SK-N-SH treated with all-trans-retinoic acid at 6 μM for 48 hours (cell line): ENCODE measurements at regions not wholly inside any gene's neighbourhood (a gene's known extent, or its start where the extent isn't known, plus 50 kb on each side); places are given as distances from the start of the nearest gene placed in this dataset.

Experiments used
- ATAC-seq: fragments of 200-7000 bp; cut with Tn5 transposase; 3 replicates; pipeline ENCODE4 v1.9.1; 2020; ENCODE audit warnings: mild to moderate bottlenecking, moderate library complexity
- BACH2 ChIP-seq: fragments of 250-450 bp; sonication (Bioruptor Pico); IDR thresholded peaks from 2 replicates; pipeline ENCODE4 v1.9.0; 2021; ENCODE audit warnings: mild to moderate bottlenecking, borderline replicate concordance
- CSDC2 ChIP-seq: fragments of 250-450 bp; sonication (Bioruptor Pico); IDR thresholded peaks from 2 replicates; pipeline ENCODE4 v1.5.0; 2020; ENCODE audit warnings: mild to moderate bottlenecking, moderate library complexity
- ESRRG ChIP-seq: fragments of 250-450 bp; sonication (Bioruptor Pico); IDR thresholded peaks from 2 replicates; pipeline ENCODE4 v1.6.1; 2021; ENCODE audit warnings: mild to moderate bottlenecking
- GLIS3 ChIP-seq: fragments of 250-450 bp; sonication (Bioruptor Pico); IDR thresholded peaks from 2 replicates; pipeline ENCODE4 v1.5.0; 2020; ENCODE audit warnings: mild to moderate bottlenecking, moderate library complexity
- ISL1 ChIP-seq: fragments of 250-450 bp; sonication (Bioruptor Pico); IDR thresholded peaks from 2 replicates; pipeline ENCODE4 v2.1.2; 2022; ENCODE audit warnings: mild to moderate bottlenecking, moderate library complexity
- OSR1 ChIP-seq: fragments of 250-450 bp; sonication (Bioruptor Pico); IDR thresholded peaks from 2 replicates; pipeline ENCODE4 v1.8.0; 2022; ENCODE audit warnings: moderate library complexity, mild to moderate bottlenecking, inconsistent platforms
- PPARA ChIP-seq: fragments of 250-450 bp; sonication (Bioruptor Pico); IDR thresholded peaks from 2 replicates; pipeline ENCODE4 v1.5.0; 2020; ENCODE audit warnings: mild to moderate bottlenecking, borderline replicate concordance
- SNAI2 ChIP-seq: fragments of 250-450 bp; sonication (Bioruptor Pico); IDR thresholded peaks from 2 replicates; pipeline ENCODE4 v1.5.0; 2020; ENCODE audit warnings: mild to moderate bottlenecking, moderate library complexity
- TCF4 ChIP-seq: fragments of 250-450 bp; sonication (Bioruptor Pico); IDR thresholded peaks from 2 replicates; pipeline ENCODE4 v1.8.0; 2021; ENCODE audit warnings: mild to moderate bottlenecking, moderate library complexity, borderline replicate concordance
- ZC3H10 ChIP-seq: fragments of 250-450 bp; sonication (Bioruptor Pico); IDR thresholded peaks from 2 replicates; pipeline ENCODE4 v1.5.1; 2021; ENCODE audit warnings: mild to moderate bottlenecking, moderate library complexity
- ZFP3 ChIP-seq: fragments of 250-450 bp; sonication (Bioruptor Pico); IDR thresholded peaks from 2 replicates; pipeline ENCODE4 v1.5.0; 2020; ENCODE audit warnings: mild to moderate bottlenecking, moderate library complexity
- ZNF70 ChIP-seq: fragments of 450-650 bp; formaldehyde crosslinking; IDR thresholded peaks from 2 replicates; pipeline ENCODE4 v1.5.0; 2020; ENCODE audit warnings: mild to moderate bottlenecking, moderate library complexity
- ZNF8 ChIP-seq: fragments of 450-650 bp; formaldehyde crosslinking; IDR thresholded peaks from 2 replicates; pipeline ENCODE4 v1.5.0; 2020; ENCODE audit warnings: mild to moderate bottlenecking, moderate library complexity
- TF ChIP-seq, protein P1 (sequence below): fragments of 250-450 bp; sonication (Bioruptor Pico); IDR thresholded peaks from 2 replicates; pipeline ENCODE4 v1.5.0; 2020; ENCODE audit warnings: mild to moderate bottlenecking, moderate library complexity
- TF ChIP-seq, protein P2 (sequence below): fragments of 250-450 bp; sonication (Bioruptor Pico); IDR thresholded peaks from 2 replicates; pipeline ENCODE4 v1.5.1; 2020; ENCODE audit warnings: low read depth, mild to moderate bottlenecking, moderate library complexity
- TF ChIP-seq, protein P3 (sequence below): fragments of 250-450 bp; sonication (Bioruptor Pico); IDR thresholded peaks from 2 replicates; pipeline ENCODE4 v1.8.0; 2021; ENCODE audit warnings: low read depth, mild to moderate bottlenecking, moderate library complexity, borderline replicate concordance
- TF ChIP-seq, protein P4 (sequence below): fragments of 250-450 bp; sonication (Bioruptor Pico); IDR thresholded peaks from 2 replicates; pipeline ENCODE4 v1.8.0; 2020; ENCODE audit warnings: mild to moderate bottlenecking, moderate library complexity, borderline replicate concordance
- TF ChIP-seq, protein P5 (sequence below): fragments of 250-450 bp; sonication (Bioruptor Pico); IDR thresholded peaks from 2 replicates; pipeline ENCODE4 v1.5.1; 2021; ENCODE audit warnings: mild to moderate bottlenecking, moderate library complexity

DNA sequence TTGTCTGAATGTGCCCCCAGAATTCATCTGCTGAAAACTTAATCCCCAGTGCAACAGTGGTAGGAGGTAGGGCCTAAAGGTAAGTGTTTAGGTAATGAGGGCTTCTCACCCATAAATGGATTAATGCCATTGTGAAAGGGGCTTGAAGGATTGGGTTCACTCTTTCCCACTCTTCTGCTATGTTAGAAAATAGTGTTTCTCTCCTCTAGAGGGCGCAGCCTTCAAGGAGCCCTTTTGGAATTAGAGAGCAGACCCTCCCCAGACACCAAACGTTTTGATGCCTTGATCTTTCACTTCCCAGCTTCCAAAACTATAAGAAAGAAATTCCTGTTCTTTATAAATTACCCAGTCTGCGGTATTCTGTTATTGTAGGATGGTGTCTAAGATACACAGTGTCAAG is 706.4 kb downstream of the SMARCA1 start:
- no peak for TF ChIP-seq ISL1 (CRISPR knock-in tag)
- no peak for TF ChIP-seq SNAI2 (CRISPR knock-in tag)
- TF ChIP-seq ZNF8 = no peak
- TF ChIP-seq ZNF70 (CRISPR knock-in tag) = no peak
- TF ChIP-seq OSR1 (CRISPR knock-in tag) = no peak
- TF ChIP-seq, protein P1, sequence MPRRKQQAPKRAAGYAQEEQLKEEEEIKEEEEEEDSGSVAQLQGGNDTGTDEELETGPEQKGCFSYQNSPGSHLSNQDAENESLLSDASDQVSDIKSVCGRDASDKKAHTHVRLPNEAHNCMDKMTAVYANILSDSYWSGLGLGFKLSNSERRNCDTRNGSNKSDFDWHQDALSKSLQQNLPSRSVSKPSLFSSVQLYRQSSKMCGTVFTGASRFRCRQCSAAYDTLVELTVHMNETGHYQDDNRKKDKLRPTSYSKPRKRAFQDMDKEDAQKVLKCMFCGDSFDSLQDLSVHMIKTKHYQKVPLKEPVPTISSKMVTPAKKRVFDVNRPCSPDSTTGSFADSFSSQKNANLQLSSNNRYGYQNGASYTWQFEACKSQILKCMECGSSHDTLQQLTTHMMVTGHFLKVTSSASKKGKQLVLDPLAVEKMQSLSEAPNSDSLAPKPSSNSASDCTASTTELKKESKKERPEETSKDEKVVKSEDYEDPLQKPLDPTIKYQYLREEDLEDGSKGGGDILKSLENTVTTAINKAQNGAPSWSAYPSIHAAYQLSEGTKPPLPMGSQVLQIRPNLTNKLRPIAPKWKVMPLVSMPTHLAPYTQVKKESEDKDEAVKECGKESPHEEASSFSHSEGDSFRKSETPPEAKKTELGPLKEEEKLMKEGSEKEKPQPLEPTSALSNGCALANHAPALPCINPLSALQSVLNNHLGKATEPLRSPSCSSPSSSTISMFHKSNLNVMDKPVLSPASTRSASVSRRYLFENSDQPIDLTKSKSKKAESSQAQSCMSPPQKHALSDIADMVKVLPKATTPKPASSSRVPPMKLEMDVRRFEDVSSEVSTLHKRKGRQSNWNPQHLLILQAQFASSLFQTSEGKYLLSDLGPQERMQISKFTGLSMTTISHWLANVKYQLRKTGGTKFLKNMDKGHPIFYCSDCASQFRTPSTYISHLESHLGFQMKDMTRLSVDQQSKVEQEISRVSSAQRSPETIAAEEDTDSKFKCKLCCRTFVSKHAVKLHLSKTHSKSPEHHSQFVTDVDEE (CRISPR knock-in tag) = no peak
- TF ChIP-seq, protein P2, sequence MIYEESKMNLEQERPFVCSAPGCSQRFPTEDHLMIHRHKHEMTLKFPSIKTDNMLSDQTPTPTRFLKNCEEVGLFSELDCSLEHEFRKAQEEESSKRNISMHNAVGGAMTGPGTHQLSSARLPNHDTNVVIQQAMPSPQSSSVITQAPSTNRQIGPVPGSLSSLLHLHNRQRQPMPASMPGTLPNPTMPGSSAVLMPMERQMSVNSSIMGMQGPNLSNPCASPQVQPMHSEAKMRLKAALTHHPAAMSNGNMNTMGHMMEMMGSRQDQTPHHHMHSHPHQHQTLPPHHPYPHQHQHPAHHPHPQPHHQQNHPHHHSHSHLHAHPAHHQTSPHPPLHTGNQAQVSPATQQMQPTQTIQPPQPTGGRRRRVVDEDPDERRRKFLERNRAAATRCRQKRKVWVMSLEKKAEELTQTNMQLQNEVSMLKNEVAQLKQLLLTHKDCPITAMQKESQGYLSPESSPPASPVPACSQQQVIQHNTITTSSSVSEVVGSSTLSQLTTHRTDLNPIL = no peak
- no peak for TF ChIP-seq ESRRG (CRISPR knock-in tag)
- TF ChIP-seq ZFP3 (CRISPR knock-in tag) = no peak
- TF ChIP-seq, protein P3, sequence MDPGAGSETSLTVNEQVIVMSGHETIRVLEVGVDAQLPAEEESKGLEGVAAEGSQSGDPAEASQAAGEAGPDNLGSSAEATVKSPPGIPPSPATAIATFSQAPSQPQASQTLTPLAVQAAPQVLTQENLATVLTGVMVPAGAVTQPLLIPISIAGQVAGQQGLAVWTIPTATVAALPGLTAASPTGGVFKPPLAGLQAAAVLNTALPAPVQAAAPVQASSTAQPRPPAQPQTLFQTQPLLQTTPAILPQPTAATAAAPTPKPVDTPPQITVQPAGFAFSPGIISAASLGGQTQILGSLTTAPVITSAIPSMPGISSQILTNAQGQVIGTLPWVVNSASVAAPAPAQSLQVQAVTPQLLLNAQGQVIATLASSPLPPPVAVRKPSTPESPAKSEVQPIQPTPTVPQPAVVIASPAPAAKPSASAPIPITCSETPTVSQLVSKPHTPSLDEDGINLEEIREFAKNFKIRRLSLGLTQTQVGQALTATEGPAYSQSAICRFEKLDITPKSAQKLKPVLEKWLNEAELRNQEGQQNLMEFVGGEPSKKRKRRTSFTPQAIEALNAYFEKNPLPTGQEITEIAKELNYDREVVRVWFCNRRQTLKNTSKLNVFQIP = no peak
- no peak for TF ChIP-seq ZC3H10 (CRISPR knock-in tag)
- no peak for TF ChIP-seq PPARA (CRISPR knock-in tag)
- TF ChIP-seq TCF4 (CRISPR knock-in tag) = no peak
- no peak for ATAC-seq

DNA sequence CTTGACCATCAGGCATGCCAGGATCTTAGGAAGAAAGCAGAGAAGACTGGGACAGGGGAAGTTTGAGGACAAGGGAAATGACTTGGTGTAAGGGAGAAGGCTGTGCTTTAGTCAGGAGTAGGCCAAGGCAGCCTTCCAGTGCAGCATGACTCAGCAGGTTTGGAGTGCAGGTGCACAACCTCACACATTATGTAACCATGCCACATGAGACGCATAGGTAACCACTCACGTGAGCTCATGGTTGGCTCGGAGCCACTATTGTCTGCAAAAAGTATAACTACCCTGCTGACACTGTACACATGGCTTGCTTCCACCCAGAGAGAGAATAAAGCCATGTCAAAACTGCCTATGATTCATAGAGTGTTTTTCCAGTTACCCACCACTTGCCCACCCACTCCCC is 715.9 kb downstream of the SMARCA1 start:
- TF ChIP-seq, protein P4, sequence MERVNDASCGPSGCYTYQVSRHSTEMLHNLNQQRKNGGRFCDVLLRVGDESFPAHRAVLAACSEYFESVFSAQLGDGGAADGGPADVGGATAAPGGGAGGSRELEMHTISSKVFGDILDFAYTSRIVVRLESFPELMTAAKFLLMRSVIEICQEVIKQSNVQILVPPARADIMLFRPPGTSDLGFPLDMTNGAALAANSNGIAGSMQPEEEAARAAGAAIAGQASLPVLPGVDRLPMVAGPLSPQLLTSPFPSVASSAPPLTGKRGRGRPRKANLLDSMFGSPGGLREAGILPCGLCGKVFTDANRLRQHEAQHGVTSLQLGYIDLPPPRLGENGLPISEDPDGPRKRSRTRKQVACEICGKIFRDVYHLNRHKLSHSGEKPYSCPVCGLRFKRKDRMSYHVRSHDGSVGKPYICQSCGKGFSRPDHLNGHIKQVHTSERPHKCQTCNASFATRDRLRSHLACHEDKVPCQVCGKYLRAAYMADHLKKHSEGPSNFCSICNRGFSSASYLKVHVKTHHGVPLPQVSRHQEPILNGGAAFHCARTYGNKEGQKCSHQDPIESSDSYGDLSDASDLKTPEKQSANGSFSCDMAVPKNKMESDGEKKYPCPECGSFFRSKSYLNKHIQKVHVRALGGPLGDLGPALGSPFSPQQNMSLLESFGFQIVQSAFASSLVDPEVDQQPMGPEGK (CRISPR knock-in tag) = no peak
- TF ChIP-seq CSDC2 (CRISPR knock-in tag) = no peak
- no peak for TF ChIP-seq OSR1 (CRISPR knock-in tag)
- TF ChIP-seq GLIS3 (CRISPR knock-in tag) = no peak
- TF ChIP-seq BACH2 (CRISPR knock-in tag) = no peak
- TF ChIP-seq, protein P2 = no peak
- TF ChIP-seq ZFP3 (CRISPR knock-in tag) = no peak
- TF ChIP-seq, all 23 proteins: peak for 0
- no peak for ATAC-seq

DNA sequence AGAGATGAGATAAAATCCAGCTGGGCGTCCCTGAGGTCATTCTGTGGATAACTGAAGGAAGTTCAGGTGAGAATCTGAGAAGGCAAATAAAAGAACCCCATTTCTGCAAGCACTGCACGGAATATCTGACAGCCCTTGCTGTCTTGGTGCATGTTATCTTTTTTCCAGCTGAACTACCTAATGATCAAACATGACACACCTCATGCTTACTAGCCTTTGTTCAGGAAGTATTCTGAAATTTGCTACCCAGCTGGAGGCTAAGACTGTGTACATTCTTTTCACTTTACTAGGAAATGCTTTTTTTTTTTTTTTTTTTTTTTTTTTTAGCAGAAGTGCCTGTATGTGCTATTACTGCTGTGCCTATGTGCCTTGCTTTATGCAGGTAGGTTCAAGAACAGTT is 718.1 kb downstream of the SMARCA1 start:
- ATAC-seq = no peak
- TF ChIP-seq ESRRG (CRISPR knock-in tag) (no peak), ISL1 (CRISPR knock-in tag) (no peak)
- TF ChIP-seq, protein P5, sequence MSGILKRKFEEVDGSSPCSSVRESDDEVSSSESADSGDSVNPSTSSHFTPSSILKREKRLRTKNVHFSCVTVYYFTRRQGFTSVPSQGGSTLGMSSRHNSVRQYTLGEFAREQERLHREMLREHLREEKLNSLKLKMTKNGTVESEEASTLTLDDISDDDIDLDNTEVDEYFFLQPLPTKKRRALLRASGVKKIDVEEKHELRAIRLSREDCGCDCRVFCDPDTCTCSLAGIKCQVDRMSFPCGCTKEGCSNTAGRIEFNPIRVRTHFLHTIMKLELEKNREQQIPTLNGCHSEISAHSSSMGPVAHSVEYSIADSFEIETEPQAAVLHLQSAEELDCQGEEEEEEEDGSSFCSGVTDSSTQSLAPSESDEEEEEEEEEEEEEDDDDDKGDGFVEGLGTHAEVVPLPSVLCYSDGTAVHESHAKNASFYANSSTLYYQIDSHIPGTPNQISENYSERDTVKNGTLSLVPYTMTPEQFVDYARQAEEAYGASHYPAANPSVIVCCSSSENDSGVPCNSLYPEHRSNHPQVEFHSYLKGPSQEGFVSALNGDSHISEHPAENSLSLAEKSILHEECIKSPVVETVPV (CRISPR knock-in tag) = no peak
- TF ChIP-seq, protein P2 = no peak
